ENCODE measurements at regions not wholly inside any gene's neighbourhood (a gene's known extent, or its start where the extent isn't known, plus 50 kb on each side); places are given as distances from the start of the nearest gene placed in this dataset.

DNA sequence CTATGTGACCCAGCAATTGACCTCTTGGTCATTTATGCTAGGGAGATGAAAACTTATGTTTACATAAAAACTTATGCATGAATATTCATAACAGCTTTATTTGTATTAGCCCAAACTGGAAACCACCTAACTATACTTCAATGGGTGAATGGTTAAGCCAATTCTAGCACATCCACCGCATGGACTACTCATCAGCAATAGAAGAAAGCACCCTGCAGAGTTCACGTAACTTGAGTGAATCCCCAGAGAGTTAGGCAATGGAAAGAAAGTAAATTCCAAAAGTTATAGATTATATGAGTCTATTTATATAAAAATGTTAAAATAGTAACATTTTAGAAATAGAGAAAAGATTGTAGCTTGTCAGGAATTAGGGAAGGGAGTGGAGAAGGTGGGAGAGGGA, 60.2 kb upstream of the NRG3 start:
- no peak for TF ChIP-seq CTCF (conservative IDR thresholded peaks at IDR 0.05; ENCODE audit: low read depth, low read length)
- no peak for TF ChIP-seq CEBPB (IDR thresholded peaks at IDR 0.05; ENCODE audit: low read depth, low read length)
- no peak for TF ChIP-seq POLR2A (IDR thresholded peaks at IDR 0.05; ENCODE audit: low read depth, low read length)
- TF ChIP-seq USF2 (IDR thresholded peaks at IDR 0.05; ENCODE audit: low read depth, low read length): no peak
- TF ChIP-seq FOS (IDR thresholded peaks at IDR 0.05; ENCODE audit: low read depth, low read length): no peak

Data from IMR-90 (cell line).